H1 (cell line): ENCODE measurements at regions not wholly inside any gene's neighbourhood (a gene's known extent, or its start where the extent isn't known, plus 50 kb on each side); places are given as distances from the start of the nearest gene placed in this dataset.

Experiments
- GTF2F1 ChIP-seq: IDR thresholded peaks from 2 replicates; pipeline ENCODE4 v1.6.1; 2012; ENCODE audit warnings: low read depth, low read length, improper control_type of control experiment, borderline replicate concordance
- RFX5 ChIP-seq: IDR thresholded peaks from 2 replicates; pipeline ENCODE4 v1.6.1; 2011; ENCODE audit warnings: low read depth, low read length, improper control_type of control experiment, borderline replicate concordance
- SIN3A ChIP-seq, 2 experiments: IDR thresholded peaks in 1 of 2; conservative IDR thresholded peaks in 1 of 2; 2 replicates each; pipeline ENCODE4 v1.6.1; 2011 to 2012; ENCODE audit warnings: low read length in 2 of 2, improper control_type of control experiment in 1 of 2, low read depth in 1 of 2, mild to moderate bottlenecking in 1 of 2
- SIX5 ChIP-seq: IDR thresholded peaks from 2 replicates; pipeline ENCODE4 v1.6.1; 2011; ENCODE audit warnings: mild to moderate bottlenecking, low read depth, low read length
- ZNF274 ChIP-seq: IDR thresholded peaks from 2 replicates; pipeline ENCODE4 v1.7.0; 2012; ENCODE audit warnings: low read length, borderline replicate concordance; ENCODE audit errors: extremely low read depth

- no peak for TF ChIP-seq RFX5
- TF ChIP-seq GTF2F1, result no peak
- no peak for TF ChIP-seq ZNF274
- no peak for TF ChIP-seq SIN3A (conservative IDR thresholded peaks at IDR 0.05 in 1 of 2, IDR thresholded peaks at IDR 0.05 in 1 of 2; ENCODE audit: low read depth in 1 of 2, low read length in 2 of 2)
- no peak for TF ChIP-seq SIX5
Measured at GRCh38 chr7:116329686-116330503, 119.6 kb downstream of the TES start (continued).
